SH-SY5Y (cell line): ENCODE measurements at regions not wholly inside any gene's neighbourhood (a gene's known extent, or its start where the extent isn't known, plus 50 kb on each side); places are given as distances from the start of the nearest gene placed in this dataset.

ENCODE experiments used
- GATA2 ChIP-seq: IDR thresholded peaks from 2 replicates; pipeline ENCODE4 v1.6.1; 2011; ENCODE audit warnings: mild to moderate bottlenecking, low read depth, low read length
- GATA3 ChIP-seq: IDR thresholded peaks from 2 replicates; pipeline ENCODE4 v1.6.1; 2011; ENCODE audit warnings: low read depth, mild to moderate bottlenecking, low read length, moderate library complexity

DNA sequence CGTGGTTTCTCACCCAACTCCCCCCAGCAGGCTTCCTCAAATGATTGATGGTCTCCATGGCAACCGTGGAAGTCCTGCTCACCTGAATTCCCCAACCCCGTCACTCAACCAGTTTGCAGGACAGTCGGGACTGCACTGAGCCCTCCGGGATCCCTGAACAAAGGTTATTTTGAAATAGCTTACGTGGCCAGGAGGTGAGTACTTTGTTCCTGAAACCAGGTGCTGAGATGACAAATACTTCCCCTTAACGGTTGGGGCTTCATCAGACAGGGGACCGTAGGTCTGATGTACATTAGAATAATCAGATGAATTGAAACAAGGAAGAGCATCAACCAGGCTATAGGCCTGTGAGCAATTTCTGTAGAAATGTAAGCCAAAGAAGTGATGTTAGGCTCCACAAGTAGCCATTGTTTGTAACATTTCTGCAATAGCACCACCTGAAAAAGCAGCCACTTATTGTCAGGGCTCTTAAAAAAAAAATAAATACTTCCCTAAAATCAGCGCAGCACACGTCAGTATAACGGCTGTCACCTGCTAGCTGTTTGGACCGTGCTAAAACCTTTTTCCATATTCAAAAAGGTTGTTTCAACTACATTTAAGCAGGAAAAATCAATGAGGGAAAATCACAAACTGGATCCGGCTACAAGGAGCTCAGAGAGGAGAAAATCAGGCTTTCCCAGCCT is 206.4 kb upstream of the ID2 start:
- TF ChIP-seq GATA3 (no peak), GATA2 (no peak)
